ENCODE measurements at regions not wholly inside any gene's neighbourhood (a gene's known extent, or its start where the extent isn't known, plus 50 kb on each side); places are given as distances from the start of the nearest gene placed in this dataset.

GRCh38 chr3:174441588-174442301 lies 417.4 kb upstream of the NAALADL2 start:
- peak; percentile 28 for FAIRE-seq
- WGBS, 2 experiments (ENCODE audit: extremely low coverage in 1 of 2, insufficient coverage in 1 of 2, insufficient read length in 1 of 2, insufficient replicate concordance in 2 of 2, low coverage in 1 of 2, low lambda C conversion rate in 2 of 2, missing lambda C conversion rate in 1 of 2): 30% methylated on average over 9 of the region's 11 CpGs; no CpG with 5 or more reads in 1 of the 2 experiments
- TF ChIP-seq POLR2AphosphoS5 (IDR thresholded peaks at IDR 0.05; ENCODE audit: low read depth, low read length): 0 out of 2 replicates have a peak, but pooled peaks have one; percentile 31
- no peak for TF ChIP-seq GTF2F1 (IDR thresholded peaks at IDR 0.05; ENCODE audit: borderline replicate concordance, low read depth, low read length)
- TF ChIP-seq CTBP2 (IDR thresholded peaks at IDR 0.05; ENCODE audit: borderline replicate concordance, insufficient read depth, insufficient read length, low read length): no peak
- no peak for TF ChIP-seq CHD1 (IDR thresholded peaks at IDR 0.05; ENCODE audit: low read depth, low read length)
- no peak for TF ChIP-seq ATF3 (IDR thresholded peaks at IDR 0.05; ENCODE audit: insufficient read depth, low read depth, low read length)
- no peak for TF ChIP-seq HDAC6 (IDR thresholded peaks at IDR 0.05; ENCODE audit: low read depth, low read length)
- TF ChIP-seq CREB1 (IDR thresholded peaks at IDR 0.05): no peak
- no peak for TF ChIP-seq CBX5 (IDR thresholded peaks at IDR 0.05; ENCODE audit: low read depth, low read length)
- TF ChIP-seq, protein P1, sequence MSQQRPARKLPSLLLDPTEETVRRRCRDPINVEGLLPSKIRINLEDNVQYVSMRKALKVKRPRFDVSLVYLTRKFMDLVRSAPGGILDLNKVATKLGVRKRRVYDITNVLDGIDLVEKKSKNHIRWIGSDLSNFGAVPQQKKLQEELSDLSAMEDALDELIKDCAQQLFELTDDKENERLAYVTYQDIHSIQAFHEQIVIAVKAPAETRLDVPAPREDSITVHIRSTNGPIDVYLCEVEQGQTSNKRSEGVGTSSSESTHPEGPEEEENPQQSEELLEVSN (IDR thresholded peaks at IDR 0.05): 0 out of 2 replicates have a peak, but pooled peaks have one; percentile 9
- TF ChIP-seq ZNF274 (IDR thresholded peaks at IDR 0.05; ENCODE audit: borderline replicate concordance, extremely low read depth, low read length): no peak
- no peak for TF ChIP-seq SIX5 (IDR thresholded peaks at IDR 0.05; ENCODE audit: low read depth, low read length)

More at GRCh38 chr3:174441588-174442301, 417.4 kb upstream of the NAALADL2 start:
- ChIA-PET CTCF (ENCODE audit: partially characterized antibody) (interaction anchor here (0.7 kb wide), 2 partner anchors 700 to 936 kb away, joined by 3 read pairs; no protein-coding TSS in a partner anchor), POLR2A (ENCODE audit: partially characterized antibody) (interaction anchor here (0.6 to 3.6 kb wide), 14 partner anchors 10 to 661 kb away, joined by 3 to 18 read pairs (median 4); no protein-coding TSS in a partner anchor)
- Histone ChIP-seq H4K20me1 (replicated peaks in 1 of 2; ENCODE audit: control insufficient read depth in 1 of 2, insufficient read depth in 2 of 2, low read length in 2 of 2) (no peaks in the 10 kb centered on the region), H2BK5ac (ENCODE audit: low read depth, low read length) (peak overlapping the region; percentile 67; the same call in 1 of the 2 replicates), H4K5ac (ENCODE audit: insufficient read length, low read depth, low read length) (peak overlapping the region; percentile 69), H3K4me2 (ENCODE audit: insufficient read depth in 1 of 2, low read depth in 2 of 2, low read length in 2 of 2) (peak overlapping the region; percentile 86 to 94), H2BK15ac (ENCODE audit: low read length) (peak overlapping the region; percentile 67; the same call in 1 of the 2 replicates), H3K4ac (replicated peaks; ENCODE audit: insufficient read length, low read depth, low read length) (no peak overlapping the region), H4K91ac (replicated peaks; ENCODE audit: insufficient read length, low read length) (no peak overlapping the region), H3K27ac (ENCODE audit: low read depth, low read length) (peak overlapping the region; percentile 97; the same call in 1 of the 2 replicates), H3K56ac (replicated peaks; ENCODE audit: insufficient read length, low read depth, low read length) (no peak overlapping the region), H3K79me1 (ENCODE audit: low read depth, low read length) (no peaks in the 10 kb centered on the region), H3K9ac (replicated peaks in 1 of 4; ENCODE audit: extremely low read depth in 1 of 4, low read depth in 3 of 4, low read length in 3 of 4) (peak overlapping the region in 3 of 4 experiments; percentile 77 to 87 (median 83); a peak in 5 of 7 replicates), H4K8ac (ENCODE audit: extremely low read depth, insufficient read depth, low read length) (peak overlapping the region; percentile 99), H2BK20ac (ENCODE audit: low read length) (no peak overlapping the region), H2AFZ (ENCODE audit: low read length) (0 out of 2 replicates have a peak overlapping the region, but pooled peaks have one; percentile 43), H3K18ac (ENCODE audit: extremely low read depth, low read length) (0 out of 2 replicates have a peak overlapping the region, but pooled peaks have one; percentile 41), H3K4me1 (replicated peaks in 1 of 4; ENCODE audit: control insufficient read depth in 3 of 4, insufficient read depth in 4 of 4, low read length in 3 of 4) (peaks cover 0 to 6% (median 2%) of the 10 kb centered on the region in 4 experiments; a peak in 4 of 7 replicates), H3K4me3 (ENCODE audit: extremely low read depth in 1 of 4, insufficient read depth in 2 of 4, low read depth in 3 of 4, low read length in 4 of 4) (peak overlapping the region; percentile 78 to 88 (median 80)), H2BK12ac (ENCODE audit: low read depth, low read length) (no peak overlapping the region), H2BK120ac (replicated peaks; ENCODE audit: low read depth, low read length) (no peak overlapping the region), H3K14ac (ENCODE audit: insufficient read length) (no peak overlapping the region), H3K9me3 (ENCODE audit: insufficient read depth in 2 of 2, low read depth in 1 of 2, low read length in 1 of 2) (no peaks in the 10 kb centered on the region), H3K27me3 (replicated peaks in 1 of 4; ENCODE audit: control insufficient read depth in 3 of 4, extremely low read depth in 1 of 4, insufficient read depth in 3 of 4, low read length in 3 of 4) (no peaks in the 10 kb centered on the region), H3K79me2 (ENCODE audit: control insufficient read depth in 1 of 2, insufficient read depth in 2 of 2, low read length in 2 of 2) (no peaks in the 10 kb centered on the region), H3K23ac (ENCODE audit: insufficient read length) (no peak overlapping the region), H3K36me3 (ENCODE audit: control insufficient read depth in 2 of 4, insufficient read depth in 4 of 4, low read length in 3 of 4) (no peaks in the 10 kb centered on the region), H2AK5ac (ENCODE audit: low read depth, low read length) (no peak overlapping the region), H3K23me2 (ENCODE audit: low read depth, low read length) (peaks cover 7% of the 10 kb centered on the region)
- DNase-seq (ENCODE audit: low read depth in 1 of 2, low spot score in 2 of 2): no peak
